ENCODE measurements at regions not wholly inside any gene's neighbourhood (a gene's known extent, or its start where the extent isn't known, plus 50 kb on each side); places are given as distances from the start of the nearest gene placed in this dataset.

DNA sequence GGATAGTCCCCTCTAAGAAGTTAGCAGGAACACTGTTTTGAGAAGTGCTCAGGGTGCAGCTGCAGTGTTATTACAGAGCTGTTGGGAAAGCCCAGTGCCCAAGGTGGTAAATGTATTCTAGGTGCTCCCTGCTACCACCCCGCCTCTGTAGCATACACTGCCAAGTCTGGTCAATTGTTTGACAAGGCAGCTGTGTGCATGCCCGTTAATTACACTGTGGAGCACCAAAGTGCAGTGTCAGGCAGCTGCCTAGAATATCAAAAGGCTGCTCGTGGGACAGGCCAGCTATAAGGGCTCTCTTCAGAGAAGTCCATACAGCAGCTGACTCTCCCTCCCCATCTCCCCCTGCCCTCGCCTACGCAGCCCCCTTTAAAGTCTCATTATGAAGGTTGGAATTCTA, 99.9 kb upstream of the KLHL13 start:
- TF ChIP-seq, protein P1, sequence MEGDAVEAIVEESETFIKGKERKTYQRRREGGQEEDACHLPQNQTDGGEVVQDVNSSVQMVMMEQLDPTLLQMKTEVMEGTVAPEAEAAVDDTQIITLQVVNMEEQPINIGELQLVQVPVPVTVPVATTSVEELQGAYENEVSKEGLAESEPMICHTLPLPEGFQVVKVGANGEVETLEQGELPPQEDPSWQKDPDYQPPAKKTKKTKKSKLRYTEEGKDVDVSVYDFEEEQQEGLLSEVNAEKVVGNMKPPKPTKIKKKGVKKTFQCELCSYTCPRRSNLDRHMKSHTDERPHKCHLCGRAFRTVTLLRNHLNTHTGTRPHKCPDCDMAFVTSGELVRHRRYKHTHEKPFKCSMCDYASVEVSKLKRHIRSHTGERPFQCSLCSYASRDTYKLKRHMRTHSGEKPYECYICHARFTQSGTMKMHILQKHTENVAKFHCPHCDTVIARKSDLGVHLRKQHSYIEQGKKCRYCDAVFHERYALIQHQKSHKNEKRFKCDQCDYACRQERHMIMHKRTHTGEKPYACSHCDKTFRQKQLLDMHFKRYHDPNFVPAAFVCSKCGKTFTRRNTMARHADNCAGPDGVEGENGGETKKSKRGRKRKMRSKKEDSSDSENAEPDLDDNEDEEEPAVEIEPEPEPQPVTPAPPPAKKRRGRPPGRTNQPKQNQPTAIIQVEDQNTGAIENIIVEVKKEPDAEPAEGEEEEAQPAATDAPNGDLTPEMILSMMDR (IDR thresholded peaks at IDR 0.05), result no peak
- TF ChIP-seq POLR2A (IDR thresholded peaks at IDR 0.05), result no peak
